CD14-positive monocyte (primary cell): ENCODE measurements at regions not wholly inside any gene's neighbourhood (a gene's known extent, or its start where the extent isn't known, plus 50 kb on each side); places are given as distances from the start of the nearest gene placed in this dataset.

Experiments
- DNase-seq, 3 donors: peaks; one replicate each; pipeline ENCODE4 v3.0.0-alpha.2; 2011 to 2022
- H2AFZ ChIP-seq: 2 replicates; pipeline ENCODE4 v1.6.0; 2012; ENCODE audit warnings: mild to moderate bottlenecking, low read depth, low read length, inconsistent platforms; ENCODE audit not compliant: insufficient read depth, poor library complexity, severe bottlenecking
- H3K27ac ChIP-seq, 2 donors: 1 replicate in 1 of 2; 2 replicates in 1 of 2; pipeline ENCODE4 v1.5.1; 2012 to 2013; ENCODE audit warnings: low read length in 2 of 2, control low read depth in 1 of 2, inconsistent platforms in 1 of 2, low read depth in 1 of 2, mild to moderate bottlenecking in 1 of 2
- H3K27me3 ChIP-seq, 2 donors: one replicate each; pipeline versions ENCODE4 v1.6.0 to v1.6.1; 2011 to 2013; ENCODE audit warnings: low read length in 2 of 2; ENCODE audit not compliant: control insufficient read depth in 2 of 2, insufficient read depth in 2 of 2
- H3K36me3 ChIP-seq, 2 donors: replicated peaks in 1 of 2; 1 replicate in 1 of 2; 2 replicates in 1 of 2; pipeline versions ENCODE4 v1.5.1 to v1.6.1; 2012 to 2013; ENCODE audit warnings: low read length in 2 of 2, control low read depth in 1 of 2, inconsistent platforms in 1 of 2, mild to moderate bottlenecking in 1 of 2; ENCODE audit not compliant: insufficient read depth in 2 of 2, control insufficient read depth in 1 of 2
- H3K4me1 ChIP-seq, 2 donors: 1 replicate in 1 of 2; 2 replicates in 1 of 2; pipeline versions ENCODE4 v1.5.1 to v1.6.1; 2012 to 2013; ENCODE audit warnings: low read length in 2 of 2, control low read depth in 1 of 2, inconsistent platforms in 1 of 2, mild to moderate bottlenecking in 1 of 2, moderate library complexity in 1 of 2; ENCODE audit not compliant: insufficient read depth in 2 of 2, control insufficient read depth in 1 of 2
- H3K4me2 ChIP-seq: replicated peaks from 2 replicates; pipeline ENCODE3; 2012; ENCODE audit warnings: low read length, moderate library complexity, mild to moderate bottlenecking; ENCODE audit not compliant: poor library complexity, severe bottlenecking; ENCODE audit errors: extremely low read depth
- H3K4me3 ChIP-seq, 3 experiments: fragments of 200-600 bp in 1 of 3; sonication (generic) in 1 of 3; replicated peaks in 1 of 3; 1 replicate in 2 of 3; 2 replicates in 1 of 3; pipeline ENCODE4 v1.5.1; 2011 to 2013; ENCODE audit warnings: low read length in 3 of 3, mild to moderate bottlenecking in 3 of 3, control low read depth in 2 of 3, low read depth in 2 of 3, inconsistent platforms in 1 of 3, moderate library complexity in 1 of 3
- H3K79me2 ChIP-seq: 2 replicates; pipeline ENCODE4 v1.6.0; 2012; ENCODE audit warnings: mild to moderate bottlenecking, control low read depth, inconsistent platforms, low read length, moderate library complexity; ENCODE audit not compliant: insufficient read depth
- H3K9ac ChIP-seq: 2 replicates; pipeline ENCODE4 v1.6.0; 2017; ENCODE audit warnings: low read length, mild to moderate bottlenecking; ENCODE audit not compliant: insufficient read depth, poor library complexity, severe bottlenecking
- H3K9me3 ChIP-seq, 2 donors: replicated peaks in 1 of 2; 1 replicate in 1 of 2; 2 replicates in 1 of 2; pipeline versions ENCODE4 v1.5.1 to v1.6.1; 2012 to 2013; ENCODE audit warnings: low read length in 2 of 2, control low read depth in 1 of 2; ENCODE audit not compliant: control insufficient read depth in 1 of 2, insufficient read depth in 1 of 2
- H4K20me1 ChIP-seq: 2 replicates; pipeline ENCODE4 v1.6.0; 2012; ENCODE audit warnings: mild to moderate bottlenecking, low read length, control low read depth, moderate library complexity; ENCODE audit not compliant: insufficient read depth
- H3K27ac Mint-ChIP-seq, 7 donors: one replicate each; pipeline ENCODE4 v1.8.0; 2020; ENCODE audit warnings: mild to moderate bottlenecking in 7 of 7, mixed read lengths in 7 of 7, moderate library complexity in 6 of 7, inconsistent platforms in 2 of 7
- H3K27me3 Mint-ChIP-seq, 3 donors: one replicate each; pipeline ENCODE4 v1.8.0; 2021 to 2022; ENCODE audit warnings: low read depth in 3 of 3, mild to moderate bottlenecking in 3 of 3, mixed read lengths in 3 of 3, moderate library complexity in 3 of 3, inconsistent platforms in 1 of 3
- H3K36me3 Mint-ChIP-seq, 2 donors: one replicate each; pipeline ENCODE4 v1.8.0; 2020; ENCODE audit warnings: mixed read lengths in 2 of 2, inconsistent platforms in 1 of 2, mild to moderate bottlenecking in 1 of 2
- H3K4me1 Mint-ChIP-seq: one replicate; pipeline ENCODE4 v1.8.0; 2020; ENCODE audit warnings: mild to moderate bottlenecking, mixed read lengths
- H3K4me3 Mint-ChIP-seq, 2 donors: one replicate each; pipeline ENCODE4 v1.8.0; 2020; ENCODE audit warnings: mild to moderate bottlenecking in 2 of 2, mixed read lengths in 2 of 2, moderate library complexity in 1 of 2
- H3K9me3 Mint-ChIP-seq, 7 donors: one replicate each; pipeline ENCODE4 v1.8.0; 2020 to 2022; ENCODE audit warnings: mixed read lengths in 7 of 7, mild to moderate bottlenecking in 6 of 7, moderate library complexity in 6 of 7, inconsistent platforms in 2 of 7
- CTCF ChIP-seq: fragments of 200-600 bp; IDR thresholded peaks from one replicate; pipeline ENCODE4 v1.8.0; 2022; ENCODE audit warnings: antibody characterized with exemption, mild to moderate bottlenecking
- WGBS: methylation state at CpG from one replicate; pipeline ENCODE4 v1.1.5; 2013; ENCODE audit warnings: missing lambda C conversion rate; ENCODE audit not compliant: insufficient coverage; 5-methylcytosine and 5-hydroxymethylcytosine counted together
- intact Hi-C, 2 donors: fragments of 100-400 bp; cut with micrococcal nuclease; formaldehyde crosslinking; loops; one replicate each; pipeline versions ENCODE4 v1.15.0 to v1.15.1; 2023

GRCh38 chr2:17104454-17104853 is 413.8 kb downstream of the RAD51AP2 start:
- Mint-ChIP-seq H3K27ac (no peak overlapping the region), H3K36me3 (no peaks in the 10 kb centered on the region), H3K9me3 (no peaks in the 10 kb centered on the region), H3K27me3 (peaks cover 2 to 4% (median 3%) of the 10 kb centered on the region in 3 donors), H3K4me1 (no peaks in the 10 kb centered on the region), H3K4me3 (no peak overlapping the region)
- no peak for TF ChIP-seq CTCF
- Histone ChIP-seq H3K4me2 (no peak overlapping the region), H3K4me3 (no peak overlapping the region), H2AFZ (no peak overlapping the region), H3K4me1 (no peaks in the 10 kb centered on the region), H3K36me3 (no peaks in the 10 kb centered on the region), H3K27ac (no peak overlapping the region), H4K20me1 (no peaks in the 10 kb centered on the region), H3K27me3 (no peaks in the 10 kb centered on the region), H3K9me3 (no peaks in the 10 kb centered on the region), H3K9ac (no peak overlapping the region), H3K79me2 (no peaks in the 10 kb centered on the region)
- intact Hi-C loops: no loop called here
- DNase-seq: no peak

GRCh38 chr2:17101596-17101995 is 416.6 kb downstream of the RAD51AP2 start:
- Histone ChIP-seq H4K20me1 (no peaks in the 10 kb centered on the region), H3K36me3 (no peaks in the 10 kb centered on the region), H3K9me3 (no peaks in the 10 kb centered on the region), H2AFZ (no peak overlapping the region), H3K4me3 (no peak overlapping the region), H3K4me2 (no peak overlapping the region), H3K79me2 (no peaks in the 10 kb centered on the region), H3K27ac (no peak overlapping the region), H3K27me3 (no peaks in the 10 kb centered on the region), H3K4me1 (no peaks in the 10 kb centered on the region), H3K9ac (no peak overlapping the region)
- Mint-ChIP-seq H3K4me1 (no peaks in the 10 kb centered on the region), H3K9me3 (peaks cover 0 to 3% (median 0%) of the 10 kb centered on the region in 7 donors), H3K27ac (no peak overlapping the region), H3K27me3 (peaks cover 0 to 5% (median 2%) of the 10 kb centered on the region in 3 donors), H3K4me3 (no peak overlapping the region), H3K36me3 (no peaks in the 10 kb centered on the region)
- intact Hi-C loops: no loop called here
- DNase-seq: no peak
- TF ChIP-seq CTCF: no peak
- WGBS: 96% methylated on average over 4 of the region's 4 CpGs
